WERI-Rb-1 (cell line): ENCODE measurements at regions not wholly inside any gene's neighbourhood (a gene's known extent, or its start where the extent isn't known, plus 50 kb on each side); places are given as distances from the start of the nearest gene placed in this dataset.

ENCODE experiments used
- DNase-seq: peaks from one replicate; pipeline ENCODE4 v3.0.0-alpha.2; 2020
- H3K27ac ChIP-seq: fragments of 250-450 bp; sonication (Bioruptor Pico); 2 replicates; pipeline ENCODE4 v1.5.1; 2020; ENCODE audit warnings: mild to moderate bottlenecking, moderate library complexity
- H3K27me3 ChIP-seq: fragments of 250-450 bp; sonication (Bioruptor Pico); 2 replicates; pipeline ENCODE4 v1.5.1; 2021; ENCODE audit warnings: mild to moderate bottlenecking, low read depth, moderate library complexity; ENCODE audit not compliant: insufficient read depth, severe bottlenecking
- H3K36me3 ChIP-seq: fragments of 250-450 bp; sonication (Bioruptor Pico); 2 replicates; pipeline ENCODE4 v1.5.1; 2020; ENCODE audit warnings: mild to moderate bottlenecking, moderate library complexity
- H3K4me3 ChIP-seq: 2 replicates; pipeline ENCODE4 v1.5.1; 2011; ENCODE audit warnings: low read depth, mild to moderate bottlenecking, control low read depth, low read length
- H3K9me3 ChIP-seq: fragments of 250-450 bp; sonication (Bioruptor Pico); 2 replicates; pipeline ENCODE4 v1.5.1; 2021; ENCODE audit warnings: mild to moderate bottlenecking, moderate library complexity; ENCODE audit not compliant: severe bottlenecking
- TF ChIP-seq, protein P1 (sequence below): IDR thresholded peaks from 2 replicates; pipeline ENCODE4 v1.5.1; 2011; ENCODE audit warnings: low read depth, mild to moderate bottlenecking, control low read depth, inconsistent platforms, low read length

DNA sequence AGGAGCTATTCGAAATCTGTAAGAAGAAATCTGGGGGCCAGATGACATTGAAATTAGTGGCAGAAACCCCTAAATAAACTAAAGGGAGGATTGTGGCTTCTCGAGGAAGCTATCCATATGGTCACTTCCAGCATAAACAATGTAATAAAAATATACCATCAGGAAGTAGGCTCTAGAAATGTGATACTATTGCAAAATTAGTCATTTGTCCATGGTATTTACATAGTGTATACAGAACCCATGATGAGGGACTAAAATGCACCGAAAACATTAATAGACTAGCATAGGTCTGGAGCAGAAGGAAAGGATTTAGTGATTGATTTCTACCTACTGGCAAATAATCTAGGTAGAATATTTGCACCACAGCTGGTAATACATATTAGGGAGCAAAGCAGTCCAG is 1344.0 kb downstream of the FSTL5 start:
- Histone ChIP-seq H3K27me3 (no peaks in the 10 kb centered on the region), H3K36me3 (no peaks in the 10 kb centered on the region), H3K4me3 (no peak overlapping the region), H3K27ac (no peak overlapping the region), H3K9me3 (no peaks in the 10 kb centered on the region)
- TF ChIP-seq, protein P1, sequence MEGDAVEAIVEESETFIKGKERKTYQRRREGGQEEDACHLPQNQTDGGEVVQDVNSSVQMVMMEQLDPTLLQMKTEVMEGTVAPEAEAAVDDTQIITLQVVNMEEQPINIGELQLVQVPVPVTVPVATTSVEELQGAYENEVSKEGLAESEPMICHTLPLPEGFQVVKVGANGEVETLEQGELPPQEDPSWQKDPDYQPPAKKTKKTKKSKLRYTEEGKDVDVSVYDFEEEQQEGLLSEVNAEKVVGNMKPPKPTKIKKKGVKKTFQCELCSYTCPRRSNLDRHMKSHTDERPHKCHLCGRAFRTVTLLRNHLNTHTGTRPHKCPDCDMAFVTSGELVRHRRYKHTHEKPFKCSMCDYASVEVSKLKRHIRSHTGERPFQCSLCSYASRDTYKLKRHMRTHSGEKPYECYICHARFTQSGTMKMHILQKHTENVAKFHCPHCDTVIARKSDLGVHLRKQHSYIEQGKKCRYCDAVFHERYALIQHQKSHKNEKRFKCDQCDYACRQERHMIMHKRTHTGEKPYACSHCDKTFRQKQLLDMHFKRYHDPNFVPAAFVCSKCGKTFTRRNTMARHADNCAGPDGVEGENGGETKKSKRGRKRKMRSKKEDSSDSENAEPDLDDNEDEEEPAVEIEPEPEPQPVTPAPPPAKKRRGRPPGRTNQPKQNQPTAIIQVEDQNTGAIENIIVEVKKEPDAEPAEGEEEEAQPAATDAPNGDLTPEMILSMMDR: no peak
- no peak for DNase-seq

DNA sequence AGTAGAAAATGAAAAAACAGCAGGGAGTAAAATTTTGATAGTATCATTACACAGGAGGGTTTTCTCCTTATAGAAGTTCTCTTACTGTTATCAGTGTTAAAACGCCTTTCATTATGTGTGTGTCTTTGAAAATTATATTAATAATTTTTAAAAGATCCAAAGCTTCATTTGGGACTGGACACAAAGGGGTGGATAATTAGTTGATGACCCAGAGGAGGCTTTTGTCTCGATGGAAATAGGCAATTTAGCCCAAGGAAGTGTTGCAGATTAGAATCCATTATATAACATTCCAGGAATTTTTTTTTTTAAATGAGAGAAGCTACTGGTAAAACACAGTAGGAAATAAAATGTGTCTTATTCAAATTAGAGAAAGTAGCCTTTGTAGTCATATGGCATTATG is 1339.3 kb downstream of the FSTL5 start:
- no peak for DNase-seq
- no peak overlapping the region for H3K27ac ChIP-seq
- H3K36me3 ChIP-seq: no peaks in the 10 kb centered on the region
- no peaks in the 10 kb centered on the region for H3K27me3 ChIP-seq
- TF ChIP-seq, protein P1: no peak
- H3K9me3 ChIP-seq: no peaks in the 10 kb centered on the region
- no peak overlapping the region for H3K4me3 ChIP-seq

DNA sequence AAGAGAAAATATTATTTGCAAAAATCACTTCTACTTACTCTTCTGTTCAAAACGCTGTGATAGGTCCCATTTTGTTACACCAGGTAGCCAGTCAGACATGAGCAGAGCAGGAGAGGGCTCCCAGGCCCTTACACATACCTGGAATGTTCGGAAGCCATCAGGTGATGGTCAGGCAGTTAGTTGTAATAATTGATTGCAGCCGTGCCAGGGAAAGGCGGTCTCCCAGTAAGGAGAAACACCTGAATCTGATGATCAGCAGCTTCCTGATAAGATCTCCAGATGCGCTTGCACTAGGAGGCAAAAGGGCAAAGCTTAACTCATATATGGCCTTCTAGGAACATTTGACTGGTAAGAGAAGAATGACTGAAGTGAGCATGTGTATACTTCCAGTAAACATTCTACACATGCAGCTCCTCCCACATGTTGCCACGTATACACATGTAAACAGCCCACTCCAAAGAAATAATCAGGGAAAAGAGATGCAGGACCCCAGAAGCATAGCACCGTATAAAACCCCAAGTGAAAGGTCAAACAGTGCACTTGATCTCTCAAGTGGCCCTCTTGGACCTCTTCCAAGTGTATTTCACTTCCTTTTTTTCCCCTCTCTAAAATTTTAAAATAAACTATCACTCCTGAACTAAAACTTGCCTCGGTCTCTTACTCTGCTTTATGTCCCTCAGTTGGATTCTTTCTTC is 1338.0 kb downstream of the FSTL5 start:
- TF ChIP-seq, protein P1: no peak
- Histone ChIP-seq H3K9me3 (no peaks in the 10 kb centered on the region), H3K27ac (no peak overlapping the region), H3K27me3 (no peaks in the 10 kb centered on the region), H3K4me3 (no peak overlapping the region), H3K36me3 (no peaks in the 10 kb centered on the region)
- DNase-seq: no peak

DNA sequence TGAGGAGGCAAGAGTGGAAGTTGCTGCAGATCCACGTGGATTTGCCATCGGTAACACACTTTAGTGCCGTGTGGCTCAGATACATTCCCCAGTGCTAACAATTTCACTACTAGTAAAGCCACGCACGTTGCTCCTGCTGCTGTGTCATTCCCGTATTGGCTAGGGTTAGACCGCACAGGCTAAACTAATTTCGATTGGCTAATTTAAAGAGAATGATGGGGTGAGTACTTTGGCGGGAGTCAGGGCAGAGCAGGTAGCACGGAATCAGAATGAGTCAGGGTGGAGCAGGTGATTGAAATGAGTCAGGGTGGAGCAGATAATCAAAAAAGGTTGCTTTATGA is 1337.5 kb downstream of the FSTL5 start:
- H3K9me3 ChIP-seq: no peaks in the 10 kb centered on the region
- no peak overlapping the region for H3K4me3 ChIP-seq
- TF ChIP-seq, protein P1: no peak

DNA sequence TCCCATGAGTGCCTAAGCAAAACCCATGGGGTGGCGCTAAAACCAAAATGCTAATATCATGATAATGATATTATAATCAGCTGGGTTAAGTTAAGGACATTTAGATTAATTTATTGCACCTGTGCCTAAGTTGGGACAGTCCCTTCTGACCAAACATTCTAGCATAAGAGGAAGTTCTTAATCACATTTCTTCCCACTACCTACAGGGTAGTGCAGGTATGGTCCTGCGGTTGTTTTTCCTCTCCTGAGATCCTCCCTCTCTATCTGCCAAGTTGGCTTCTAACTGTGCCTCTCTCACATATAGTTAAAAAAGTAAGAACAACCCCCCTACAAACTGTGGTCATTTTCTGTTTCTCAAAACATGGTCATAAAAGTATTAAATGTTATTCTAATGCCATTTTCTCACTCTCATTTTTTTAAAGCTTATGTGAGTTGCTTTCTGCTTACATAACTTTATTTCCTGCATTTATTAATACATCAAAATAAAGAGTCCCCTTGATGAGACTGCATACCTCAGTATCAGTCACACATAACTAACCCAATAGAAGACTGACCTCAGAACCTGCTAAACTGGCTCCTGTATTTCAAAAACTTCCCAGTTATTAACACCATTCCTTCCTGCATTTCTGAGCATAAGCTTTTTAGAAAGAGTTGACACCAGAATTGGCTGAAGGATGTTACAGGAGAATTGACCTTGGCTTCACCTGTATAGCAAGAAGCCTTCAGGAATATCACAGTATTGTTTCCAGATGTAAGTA is 1332.5 kb downstream of the FSTL5 start:
- TF ChIP-seq, protein P1: no peak
- DNase-seq: no peak
- Histone ChIP-seq H3K4me3 (no peak overlapping the region), H3K27ac (no peak overlapping the region), H3K9me3 (no peaks in the 10 kb centered on the region), H3K27me3 (no peaks in the 10 kb centered on the region), H3K36me3 (no peaks in the 10 kb centered on the region)

More for the DNA sequence above, 1337.5 kb downstream of the FSTL5 start:
- DNase-seq: no peak
- Histone ChIP-seq H3K36me3 (no peaks in the 10 kb centered on the region), H3K27ac (no peak overlapping the region), H3K27me3 (no peaks in the 10 kb centered on the region)
